ENCODE measurements at regions not wholly inside any gene's neighbourhood (a gene's known extent, or its start where the extent isn't known, plus 50 kb on each side); places are given as distances from the start of the nearest gene placed in this dataset.

- Histone ChIP-seq H3K36me3 (ENCODE audit: low read length) (no peaks in the 10 kb centered on the region), H3K27ac (ENCODE audit: low read depth, low read length) (no peak overlapping the region), H3K9me3 (ENCODE audit: insufficient read depth, low read length) (no peaks in the 10 kb centered on the region), H3F3A (ENCODE audit: insufficient read depth) (no peaks in the 10 kb centered on the region), H3K4me3 (ENCODE audit: insufficient read depth, low read length, poor library complexity, severe bottlenecking) (no peak overlapping the region), H3K4me2 (ENCODE audit: low read depth, low read length, poor library complexity, severe bottlenecking) (no peak overlapping the region), H3K79me2 (ENCODE audit: insufficient read depth, low read length) (no peaks in the 10 kb centered on the region), H3K9me2 (replicated peaks; ENCODE audit: insufficient read depth, low read length) (no peaks in the 10 kb centered on the region), H4K20me1 (ENCODE audit: low read depth, low read length) (no peaks in the 10 kb centered on the region), H2AFZ (ENCODE audit: low read depth, low read length, severe bottlenecking) (no peak overlapping the region), H3K9ac (ENCODE audit: low read length) (no peak overlapping the region), H3K27me3 (ENCODE audit: low read length) (no peaks in the 10 kb centered on the region)
- TF ChIP-seq CTCF (IDR thresholded peaks at IDR 0.05; ENCODE audit: insufficient read depth, low read length, poor library complexity, severe bottlenecking) (no peak), EZH2phosphoT487 (conservative IDR thresholded peaks at IDR 0.05; ENCODE audit: low read length) (no peak)
Observed at GRCh38 chr11:131284041-131284440, 86.4 kb upstream of the NTM start.

- Histone ChIP-seq H3K9me2 (replicated peaks; ENCODE audit: insufficient read depth, low read length) (no peaks in the 10 kb centered on the region), H3F3A (ENCODE audit: insufficient read depth) (no peaks in the 10 kb centered on the region), H3K9ac (ENCODE audit: low read length) (no peak overlapping the region), H3K36me3 (ENCODE audit: low read length) (no peaks in the 10 kb centered on the region), H4K20me1 (ENCODE audit: low read depth, low read length) (no peaks in the 10 kb centered on the region), H3K9me3 (ENCODE audit: insufficient read depth, low read length) (no peaks in the 10 kb centered on the region), H3K4me3 (ENCODE audit: insufficient read depth, low read length, poor library complexity, severe bottlenecking) (no peak overlapping the region), H3K4me2 (ENCODE audit: low read depth, low read length, poor library complexity, severe bottlenecking) (no peak overlapping the region), H2AFZ (ENCODE audit: low read depth, low read length, severe bottlenecking) (no peak overlapping the region), H3K27ac (ENCODE audit: low read depth, low read length) (no peak overlapping the region), H3K79me2 (ENCODE audit: insufficient read depth, low read length) (no peaks in the 10 kb centered on the region), H3K27me3 (ENCODE audit: low read length) (no peaks in the 10 kb centered on the region)
- TF ChIP-seq EZH2phosphoT487 (conservative IDR thresholded peaks at IDR 0.05; ENCODE audit: low read length): no peak
- no peak for TF ChIP-seq CTCF (IDR thresholded peaks at IDR 0.05; ENCODE audit: insufficient read depth, low read length, poor library complexity, severe bottlenecking)
Observed at GRCh38 chr11:131288521-131289091, 81.8 kb upstream of the NTM start.

GRCh38 chr11:131290185-131290584 lies 80.2 kb upstream of the NTM start:
- H3K4me2 ChIP-seq (ENCODE audit: low read depth, low read length, poor library complexity, severe bottlenecking): no peak overlapping the region

More at GRCh38 chr11:131290185-131290584, 80.2 kb upstream of the NTM start:
- no peaks in the 10 kb centered on the region for H3F3A ChIP-seq (ENCODE audit: insufficient read depth)
- H3K27ac ChIP-seq (ENCODE audit: low read depth, low read length): no peak overlapping the region
- no peaks in the 10 kb centered on the region for H3K79me2 ChIP-seq (ENCODE audit: insufficient read depth, low read length)
- no peaks in the 10 kb centered on the region for H3K9me2 ChIP-seq (replicated peaks; ENCODE audit: insufficient read depth, low read length)
- H2AFZ ChIP-seq (ENCODE audit: low read depth, low read length, severe bottlenecking): no peak overlapping the region
- no peak overlapping the region for H3K4me3 ChIP-seq (ENCODE audit: insufficient read depth, low read length, poor library complexity, severe bottlenecking)
- TF ChIP-seq EZH2phosphoT487 (conservative IDR thresholded peaks at IDR 0.05; ENCODE audit: low read length) (no peak), CTCF (IDR thresholded peaks at IDR 0.05; ENCODE audit: insufficient read depth, low read length, poor library complexity, severe bottlenecking) (no peak)
- no peaks in the 10 kb centered on the region for H3K9me3 ChIP-seq (ENCODE audit: insufficient read depth, low read length)
- no peak overlapping the region for H3K9ac ChIP-seq (ENCODE audit: low read length)
- no peaks in the 10 kb centered on the region for H3K36me3 ChIP-seq (ENCODE audit: low read length)
- H3K27me3 ChIP-seq (ENCODE audit: low read length): no peaks in the 10 kb centered on the region
- H4K20me1 ChIP-seq (ENCODE audit: low read depth, low read length): no peaks in the 10 kb centered on the region

Data from SU-DHL-6 (cell line).